WTC11 (cell line): ENCODE measurements at regions not wholly inside any gene's neighbourhood (a gene's known extent, or its start where the extent isn't known, plus 50 kb on each side); places are given as distances from the start of the nearest gene placed in this dataset.
"Not testable (repeated sequence)": the region's sequence is repeated elsewhere in the genome, so short reads cannot be mapped to it uniquely, and the experiment has no call there.

Experiments
- ATAC-seq: fragments of 200-7000 bp; cut with Tn5 transposase; 2 replicates; pipeline ENCODE4 v1.10.0; 2021; ENCODE audit warnings: mild to moderate bottlenecking, moderate library complexity
- CTCF ChIA-PET: fragments of 300-600 bp; sonication (Branson Sonifier 250); formaldehyde crosslinking; loops from one replicate; lab custom pipeline; 2021; ENCODE audit warnings: antibody characterized with exemption; lab: Charles Lee
- POLR2A ChIA-PET: fragments of 350-600 bp; sonication (Branson Sonifier 250); formaldehyde crosslinking; loops from one replicate; lab custom pipeline; 2021; ENCODE audit warnings: antibody characterized with exemption; lab: Charles Lee
- DNase-seq: peaks from one replicate; pipeline ENCODE4 v3.0.0; 2021; ENCODE audit warnings: low spot score
- H3K27ac Mint-ChIP-seq: 2 replicates; pipeline ENCODE4 v1.8.0; 2021; ENCODE audit warnings: mixed read lengths
- H3K27me3 Mint-ChIP-seq: 2 replicates; pipeline ENCODE4 v1.8.0; 2021; ENCODE audit warnings: low read depth, mild to moderate bottlenecking, moderate library complexity, mixed read lengths
- H3K36me3 Mint-ChIP-seq: 2 replicates; pipeline ENCODE4 v1.8.0; 2021; ENCODE audit warnings: mixed read lengths
- H3K4me1 Mint-ChIP-seq: 2 replicates; pipeline ENCODE4 v1.8.0; 2022; ENCODE audit warnings: mixed read lengths
- H3K4me3 Mint-ChIP-seq: 2 replicates; pipeline ENCODE4 v1.8.0; 2021; ENCODE audit warnings: mild to moderate bottlenecking, moderate library complexity, mixed read lengths
- H3K9me3 Mint-ChIP-seq: 2 replicates; pipeline ENCODE4 v1.8.0; 2021; ENCODE audit warnings: mixed read lengths
- CREB1 ChIP-seq: sonication (generic); formaldehyde crosslinking; IDR thresholded peaks from 2 replicates; pipeline ENCODE4 v1.8.0; 2023; ENCODE audit warnings: mild to moderate bottlenecking, missing genetic modification reagents
- CTCF ChIP-seq: fragments of 200-600 bp; IDR thresholded peaks from 2 replicates; pipeline ENCODE4 v1.8.0; 2022; ENCODE audit warnings: antibody characterized with exemption
- E2F1 ChIP-seq: sonication (generic); formaldehyde crosslinking; IDR thresholded peaks from 2 replicates; pipeline ENCODE4 v1.8.0; 2022; ENCODE audit warnings: mild to moderate bottlenecking, missing genetic modification reagents
- ELF4 ChIP-seq: sonication (generic); formaldehyde crosslinking; IDR thresholded peaks from 2 replicates; pipeline ENCODE4 v1.8.1; 2022; ENCODE audit warnings: low read depth, mild to moderate bottlenecking, moderate library complexity, missing genetic modification reagents
- GABPB1 ChIP-seq: sonication (generic); formaldehyde crosslinking; IDR thresholded peaks from 2 replicates; pipeline ENCODE4 v1.8.1; 2023; ENCODE audit warnings: mild to moderate bottlenecking, missing genetic modification reagents
- GTF2I ChIP-seq: fragments of 250-450 bp; sonication (Bioruptor Pico); conservative IDR thresholded peaks from 2 replicates; pipeline ENCODE4 v1.4.0; 2021; ENCODE audit warnings: mild to moderate bottlenecking
- HMGA2 ChIP-seq: fragments of 250-450 bp; sonication (Bioruptor Pico); IDR thresholded peaks from 2 replicates; pipeline ENCODE4 v1.4.0; 2021; ENCODE audit warnings: mild to moderate bottlenecking, moderate library complexity
- IRF1 ChIP-seq: sonication (generic); formaldehyde crosslinking; IDR thresholded peaks from 2 replicates; pipeline ENCODE4 v1.8.0; 2023; ENCODE audit warnings: missing genetic modification reagents
- IRF2 ChIP-seq: sonication (generic); formaldehyde crosslinking; IDR thresholded peaks from 2 replicates; pipeline ENCODE4 v1.8.0; 2022; ENCODE audit warnings: low read depth, missing genetic modification reagents, borderline replicate concordance
- JUN ChIP-seq: sonication (generic); formaldehyde crosslinking; IDR thresholded peaks from 2 replicates; pipeline ENCODE4 v1.8.0; 2023; ENCODE audit warnings: mild to moderate bottlenecking, missing genetic modification reagents
- MAX ChIP-seq: sonication (generic); formaldehyde crosslinking; IDR thresholded peaks from 2 replicates; pipeline ENCODE4 v1.8.0; 2022; ENCODE audit warnings: mild to moderate bottlenecking, missing genetic modification reagents
- NFATC4 ChIP-seq: fragments of 250-450 bp; sonication (Bioruptor Pico); IDR thresholded peaks from 2 replicates; pipeline ENCODE4 v1.9.0; 2021; ENCODE audit warnings: mild to moderate bottlenecking
- NR1H2 ChIP-seq: sonication (generic); formaldehyde crosslinking; IDR thresholded peaks from 2 replicates; pipeline ENCODE4 v1.9.0; 2021; ENCODE audit warnings: mild to moderate bottlenecking, moderate library complexity, missing genetic modification reagents
- ZNF232 ChIP-seq: sonication (generic); formaldehyde crosslinking; IDR thresholded peaks from 2 replicates; pipeline ENCODE4 v1.8.0; 2022; ENCODE audit warnings: mild to moderate bottlenecking, missing genetic modification reagents
- ZNF423 ChIP-seq: fragments of 250-450 bp; sonication (Bioruptor Pico); IDR thresholded peaks from 2 replicates; pipeline ENCODE4 v2.1.2; 2022; ENCODE audit warnings: mild to moderate bottlenecking, moderate library complexity
- TF ChIP-seq, protein P1 (sequence below): fragments of 250-450 bp; sonication (Bioruptor Pico); conservative IDR thresholded peaks from 2 replicates; pipeline ENCODE4 v1.9.0; 2021; ENCODE audit warnings: mild to moderate bottlenecking

DNA sequence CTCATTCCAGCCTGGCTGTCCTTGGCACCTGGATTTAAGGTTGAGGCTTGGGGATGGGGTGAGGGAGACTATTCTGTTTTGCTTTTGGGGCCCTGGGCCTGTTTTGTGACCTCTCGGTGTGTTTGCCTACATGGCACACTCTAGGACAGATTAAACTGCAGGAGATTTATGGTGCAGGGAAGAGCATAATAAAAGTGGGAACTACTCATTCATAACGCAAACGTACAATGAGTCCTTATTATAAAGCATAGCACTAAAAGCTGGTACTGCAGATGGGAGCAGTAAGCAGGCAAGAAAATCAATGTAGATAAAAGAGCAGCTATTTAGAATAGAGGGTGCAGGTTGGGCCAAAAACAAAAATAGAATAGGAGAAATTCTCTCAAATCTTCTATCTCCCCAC, 238.4 kb downstream of the ACTR3 start (continued):
- TF ChIP-seq, protein P1, sequence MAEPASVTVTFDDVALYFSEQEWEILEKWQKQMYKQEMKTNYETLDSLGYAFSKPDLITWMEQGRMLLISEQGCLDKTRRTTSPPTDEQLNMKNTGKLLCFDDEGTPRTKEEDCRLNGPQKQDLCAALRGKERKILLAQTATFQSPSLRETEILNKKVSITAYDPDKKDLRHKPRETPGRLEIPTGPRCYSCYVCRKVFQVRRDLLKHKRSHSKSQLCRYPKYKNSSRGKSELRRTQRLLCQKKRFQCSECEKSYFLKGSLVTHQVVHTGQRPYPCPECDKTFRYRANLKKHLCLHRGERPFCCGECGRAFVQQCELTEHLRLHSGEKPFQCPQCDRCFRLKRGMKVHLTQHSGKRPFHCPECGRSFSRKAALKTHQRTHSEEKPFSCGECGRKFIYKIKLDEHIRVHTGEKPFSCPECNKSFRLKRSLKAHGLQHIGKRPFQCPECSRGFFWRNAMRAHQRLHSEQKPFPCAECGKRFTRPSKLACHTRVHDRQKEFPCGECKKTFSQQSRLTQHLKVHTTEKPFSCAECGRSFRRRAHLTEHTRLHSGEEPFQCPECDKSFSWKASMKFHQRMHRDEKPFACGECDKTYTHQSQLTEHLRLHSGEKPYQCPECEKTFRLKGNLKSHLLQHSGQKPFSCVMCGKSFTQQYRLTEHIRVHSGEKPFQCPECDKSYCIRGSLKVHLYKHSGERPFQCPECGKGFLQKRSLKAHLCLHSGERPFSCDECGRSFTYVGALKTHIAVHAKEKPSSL (CRISPR knock-in tag): no peak
- no peak for TF ChIP-seq NR1H2

DNA sequence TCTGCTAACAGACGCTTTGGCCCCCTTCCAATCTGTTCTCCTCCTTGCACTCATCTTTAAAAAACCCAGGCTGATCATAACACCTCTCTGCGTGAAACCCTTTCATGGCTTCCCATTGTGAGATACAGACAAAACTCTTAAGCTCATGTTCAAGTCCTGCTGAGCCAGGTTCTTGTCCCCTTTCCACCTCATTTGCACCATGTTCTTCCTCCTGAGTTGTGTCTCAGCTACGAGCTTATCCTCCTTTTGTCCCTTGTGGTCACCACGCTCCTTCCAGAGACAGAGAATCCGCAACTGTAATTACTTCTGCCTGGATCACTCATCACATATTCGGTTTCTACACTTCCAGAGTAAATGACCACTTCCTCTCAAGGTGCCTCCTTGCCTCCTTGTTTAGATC, 238.8 kb downstream of the ACTR3 start:
- no peak for ATAC-seq
- TF ChIP-seq MAX: no peak
- no peak for TF ChIP-seq CREB1 (CRISPR knock-in tag)
- no peak for TF ChIP-seq ZNF232 (CRISPR knock-in tag)
- TF ChIP-seq IRF1 (CRISPR knock-in tag): no peak
- TF ChIP-seq GTF2I: no peak
- TF ChIP-seq ELF4: no peak
- TF ChIP-seq JUN (CRISPR knock-in tag): no peak
- TF ChIP-seq, all 79 proteins: peak for 0
- POLR2A ChIA-PET: no interaction called here
- Mint-ChIP-seq H3K4me1 (peaks cover 2% of the 10 kb centered on the region; the same call in 1 of the 2 replicates), H3K4me3 (no peak overlapping the region), H3K36me3 (peaks cover 36% of the 10 kb centered on the region), H3K27ac (no peak overlapping the region), H3K9me3 (peaks cover 51% of the 10 kb centered on the region), H3K27me3 (no peaks in the 10 kb centered on the region; the same call in none of the 2 replicates)
- CTCF ChIA-PET: no interaction called here
- no peak for DNase-seq

DNA sequence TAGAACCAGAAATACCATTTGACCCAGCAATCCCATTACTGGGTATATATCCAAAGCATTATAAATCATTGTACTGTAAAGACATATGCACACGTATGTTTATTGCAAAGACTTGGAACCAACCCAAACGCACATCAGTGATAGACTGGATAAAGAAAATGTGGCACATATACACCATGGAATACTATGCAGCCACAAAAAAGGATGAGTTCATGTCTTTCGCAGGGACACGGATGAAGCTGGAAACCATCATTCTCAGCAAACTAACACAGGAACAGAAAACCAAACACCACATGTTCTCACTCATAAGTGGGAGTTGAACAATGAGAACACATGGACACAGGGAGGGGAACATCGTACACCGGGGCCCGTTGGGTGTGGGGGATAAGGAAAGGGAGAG, 242.2 kb downstream of the ACTR3 start:
- Mint-ChIP-seq H3K9me3 (peaks cover 69% of the 10 kb centered on the region), H3K36me3 (peaks cover 38% of the 10 kb centered on the region)
- H3K4me1 Mint-ChIP-seq, POLR2A ChIA-PET, DNase-seq, H3K27me3 Mint-ChIP-seq, H3K27ac Mint-ChIP-seq, ATAC-seq, H3K4me3 Mint-ChIP-seq, CTCF ChIA-PET: not testable (repeated sequence)

- TF ChIP-seq, protein P1 (CRISPR knock-in tag): no peak
- TF ChIP-seq E2F1 (CRISPR knock-in tag) (no peak), ZNF423 (CRISPR knock-in tag) (no peak), IRF2 (CRISPR knock-in tag) (no peak), HMGA2 (CRISPR knock-in tag) (no peak), CTCF (no peak), GTF2I (no peak), NFATC4 (CRISPR knock-in tag) (no peak), GABPB1 (CRISPR knock-in tag) (no peak), ZNF232 (CRISPR knock-in tag) (no peak)
- TF ChIP-seq, all 79 proteins: peak for 0
- no peak overlapping the region for H3K4me3 Mint-ChIP-seq
- ChIA-PET POLR2A (no interaction called here), CTCF (no interaction called here)
- no peaks in the 10 kb centered on the region; the same call in none of the 2 replicates for H3K27me3 Mint-ChIP-seq
- peaks cover 29% of the 10 kb centered on the region for H3K36me3 Mint-ChIP-seq
- DNase-seq: no peak
- peaks cover 65% of the 10 kb centered on the region for H3K9me3 Mint-ChIP-seq
- no peak overlapping the region for H3K27ac Mint-ChIP-seq
- no peak for ATAC-seq
- H3K4me1 Mint-ChIP-seq: no peaks in the 10 kb centered on the region
These were observed 244.3 kb downstream of the ACTR3 start for GRCh38 chr2:114134146-114134545.
